GM12892 (cell line): ENCODE measurements at regions not wholly inside any gene's neighbourhood (a gene's known extent, or its start where the extent isn't known, plus 50 kb on each side); places are given as distances from the start of the nearest gene placed in this dataset.

Source experiments
- POLR2A ChIP-seq: IDR thresholded peaks from 2 replicates; pipeline ENCODE4 v1.6.1; 2011; ENCODE audit warnings: low read depth, low read length, control low read depth
- TAF1 ChIP-seq: IDR thresholded peaks from 2 replicates; pipeline ENCODE4 v1.6.1; 2011; ENCODE audit warnings: low read depth, mild to moderate bottlenecking, control low read depth, low read length, borderline replicate concordance

- no peak for TF ChIP-seq POLR2A
- no peak for TF ChIP-seq TAF1
Measured at GRCh38 chr17:68789203-68789962, 165.8 kb downstream of the ABCA8 start.
